Cardiac fibroblast (primary cell): ENCODE measurements at regions not wholly inside any gene's neighbourhood (a gene's known extent, or its start where the extent isn't known, plus 50 kb on each side); places are given as distances from the start of the nearest gene placed in this dataset.

Experiments
- DNase-seq, 2 donors: peaks; one replicate each; pipeline versions ENCODE4 v3.0.0 to v3.0.0-alpha.2; 2010; ENCODE audit warnings: low read depth in 2 of 2
- H3K4me3 ChIP-seq, 2 donors: replicated peaks in 1 of 2; 1 replicate in 1 of 2; 2 replicates in 1 of 2; pipeline ENCODE4 v1.5.1; 2011; ENCODE audit warnings: low read depth in 2 of 2, low read length in 2 of 2, mild to moderate bottlenecking in 2 of 2, moderate library complexity in 1 of 2
- TF ChIP-seq, protein P1 (sequence below): IDR thresholded peaks from one replicate; pipeline ENCODE4 v1.5.1; 2011; ENCODE audit warnings: low read depth, mild to moderate bottlenecking, low read length, inconsistent platforms

DNA sequence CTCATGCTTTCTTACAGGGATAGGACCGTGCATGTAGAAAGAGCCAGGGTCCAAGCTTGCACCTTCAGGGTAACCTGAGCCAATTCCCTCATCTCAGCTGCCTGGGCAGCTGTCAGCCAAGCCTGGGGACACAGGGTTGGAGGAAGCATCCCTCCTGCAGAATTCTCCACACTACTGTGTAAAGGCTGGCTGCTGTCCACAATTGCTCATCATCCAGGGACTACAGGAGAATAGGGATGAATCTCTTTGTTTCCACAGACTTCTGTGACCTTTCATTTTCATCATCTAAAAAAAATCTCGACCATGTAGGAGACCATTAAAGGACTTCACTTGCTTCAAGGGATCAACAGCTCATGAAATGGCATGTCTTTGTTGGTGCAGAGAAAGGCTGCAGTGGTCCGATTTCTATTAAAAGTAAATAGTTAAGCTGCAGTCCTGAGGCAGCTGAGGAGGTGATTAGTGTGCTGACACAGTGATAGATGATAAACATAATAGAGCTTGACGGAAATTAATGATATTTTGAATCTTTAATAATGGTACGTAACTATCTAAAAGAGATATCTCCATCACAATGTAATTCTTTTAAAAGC lies 74.4 kb upstream of the COPS8 start:
- no peak overlapping the region for H3K4me3 ChIP-seq
- TF ChIP-seq, protein P1, sequence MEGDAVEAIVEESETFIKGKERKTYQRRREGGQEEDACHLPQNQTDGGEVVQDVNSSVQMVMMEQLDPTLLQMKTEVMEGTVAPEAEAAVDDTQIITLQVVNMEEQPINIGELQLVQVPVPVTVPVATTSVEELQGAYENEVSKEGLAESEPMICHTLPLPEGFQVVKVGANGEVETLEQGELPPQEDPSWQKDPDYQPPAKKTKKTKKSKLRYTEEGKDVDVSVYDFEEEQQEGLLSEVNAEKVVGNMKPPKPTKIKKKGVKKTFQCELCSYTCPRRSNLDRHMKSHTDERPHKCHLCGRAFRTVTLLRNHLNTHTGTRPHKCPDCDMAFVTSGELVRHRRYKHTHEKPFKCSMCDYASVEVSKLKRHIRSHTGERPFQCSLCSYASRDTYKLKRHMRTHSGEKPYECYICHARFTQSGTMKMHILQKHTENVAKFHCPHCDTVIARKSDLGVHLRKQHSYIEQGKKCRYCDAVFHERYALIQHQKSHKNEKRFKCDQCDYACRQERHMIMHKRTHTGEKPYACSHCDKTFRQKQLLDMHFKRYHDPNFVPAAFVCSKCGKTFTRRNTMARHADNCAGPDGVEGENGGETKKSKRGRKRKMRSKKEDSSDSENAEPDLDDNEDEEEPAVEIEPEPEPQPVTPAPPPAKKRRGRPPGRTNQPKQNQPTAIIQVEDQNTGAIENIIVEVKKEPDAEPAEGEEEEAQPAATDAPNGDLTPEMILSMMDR: no peak
- DNase-seq: no peak

DNA sequence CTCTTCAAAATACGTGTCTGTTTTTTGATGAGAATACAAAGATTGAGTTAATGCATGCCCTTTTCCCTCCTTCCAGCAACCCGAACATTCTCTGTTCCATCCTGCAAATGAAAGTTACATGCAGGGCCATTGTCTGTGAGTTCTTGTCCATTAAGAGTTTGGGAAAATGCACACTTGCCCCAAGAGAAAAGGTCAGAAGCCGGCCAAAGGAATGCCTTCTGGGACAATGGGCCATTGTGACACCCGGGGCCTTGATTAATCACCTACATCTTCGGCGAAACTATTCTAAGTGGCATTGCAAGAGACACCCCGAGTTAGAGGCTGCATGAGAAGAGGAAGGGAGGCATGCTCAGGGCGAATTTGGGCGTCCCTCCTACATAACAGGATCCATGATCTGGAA lies 73.7 kb upstream of the COPS8 start:
- TF ChIP-seq, protein P1: no peak
- H3K4me3 ChIP-seq: no peak overlapping the region
- DNase-seq: no peak

DNA sequence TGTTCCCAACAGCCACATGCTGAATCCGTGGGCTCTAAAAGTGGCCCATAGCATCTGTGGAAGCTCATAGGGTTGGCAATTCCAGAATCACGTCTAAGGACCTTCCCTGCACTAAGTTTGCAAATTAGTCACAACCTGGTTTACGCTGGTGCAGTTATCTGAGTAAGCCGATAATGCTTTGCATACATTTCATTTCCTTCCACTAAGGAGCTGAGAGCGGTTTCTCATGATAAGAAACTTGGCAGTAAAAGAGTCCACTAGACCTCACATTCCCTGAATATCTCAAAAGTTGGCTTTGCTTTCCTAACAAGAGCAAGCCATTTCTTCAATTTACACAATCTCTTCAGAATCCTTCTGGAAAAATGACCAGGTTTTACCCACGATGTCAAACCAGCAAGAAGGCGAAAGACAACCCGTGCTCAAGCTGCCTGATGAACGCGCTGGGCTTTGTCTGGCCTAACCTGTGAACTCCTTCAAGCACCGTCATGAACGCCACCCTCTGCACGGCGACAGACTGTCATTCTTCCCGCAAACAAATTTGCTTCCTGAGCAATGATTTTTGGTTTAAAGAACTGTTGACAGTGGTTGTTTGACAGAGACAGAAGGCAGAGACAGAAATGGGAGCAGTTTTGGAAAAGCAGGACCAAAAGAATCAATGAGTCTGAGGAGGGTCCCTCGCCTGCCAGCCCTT lies 73.0 kb upstream of the COPS8 start:
- peak; percentile 33 to 96 for DNase-seq
- no peak overlapping the region for H3K4me3 ChIP-seq
- TF ChIP-seq, protein P1: no peak

DNA sequence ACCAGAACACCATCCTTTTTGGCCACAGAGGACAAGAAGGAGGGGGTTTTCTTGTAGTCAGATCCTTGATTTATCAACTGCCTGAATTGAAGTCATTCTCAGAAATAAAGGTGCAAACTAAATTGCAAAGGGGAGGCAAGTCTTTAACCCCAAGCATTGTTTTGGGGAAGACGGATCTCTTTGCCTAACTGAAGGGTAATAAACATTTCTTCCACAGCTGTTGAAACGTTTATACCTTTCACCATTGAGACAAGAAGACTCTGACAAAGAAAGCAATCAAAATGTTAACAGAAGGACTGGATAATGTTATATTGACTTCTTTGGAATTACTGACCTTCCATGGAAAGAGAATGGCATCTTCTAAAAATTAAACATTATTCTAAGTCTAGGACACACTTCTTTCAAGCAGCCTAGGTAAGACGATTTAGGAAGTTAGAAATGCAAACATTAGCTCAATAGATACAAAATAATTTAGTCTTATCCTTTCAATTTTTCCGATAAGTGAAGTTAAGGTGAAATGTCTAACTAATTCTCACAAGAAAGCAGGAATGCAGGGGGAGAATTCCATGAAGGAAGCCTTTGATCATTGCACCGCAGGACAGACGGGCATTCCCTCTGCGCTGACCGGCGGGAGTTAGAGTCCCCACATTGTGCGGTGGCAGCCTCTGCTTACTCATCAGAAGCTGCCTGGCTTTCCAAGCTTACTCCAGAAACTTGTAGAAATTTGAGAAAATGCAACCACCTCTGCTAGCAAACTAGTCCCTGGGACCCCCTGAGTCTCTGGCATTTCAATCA lies 69.4 kb upstream of the COPS8 start:
- H3K4me3 ChIP-seq: no peak overlapping the region
- TF ChIP-seq, protein P1: no peak
- DNase-seq: no peak

DNA sequence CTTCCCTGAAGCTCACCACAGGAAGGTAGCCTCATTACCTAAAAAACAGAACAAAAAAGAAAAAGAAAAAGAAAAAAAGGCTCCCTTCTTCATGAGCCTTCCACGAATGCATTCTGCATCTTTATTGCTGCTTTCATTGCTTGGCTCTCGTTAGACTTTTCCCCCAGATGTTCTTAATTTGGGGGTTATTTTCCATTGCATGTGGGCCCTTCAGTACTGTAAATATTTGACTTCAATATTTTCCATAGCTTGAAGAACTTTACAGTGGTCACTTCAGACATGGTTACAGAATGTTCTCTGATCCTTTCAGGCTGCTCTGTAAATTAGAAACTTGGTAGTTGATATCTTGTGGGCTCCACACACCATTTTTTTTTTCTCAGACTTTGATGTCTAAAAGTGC lies 65.6 kb upstream of the COPS8 start:
- DNase-seq: no peak
- H3K4me3 ChIP-seq: no peak overlapping the region
- TF ChIP-seq, protein P1: no peak

DNA sequence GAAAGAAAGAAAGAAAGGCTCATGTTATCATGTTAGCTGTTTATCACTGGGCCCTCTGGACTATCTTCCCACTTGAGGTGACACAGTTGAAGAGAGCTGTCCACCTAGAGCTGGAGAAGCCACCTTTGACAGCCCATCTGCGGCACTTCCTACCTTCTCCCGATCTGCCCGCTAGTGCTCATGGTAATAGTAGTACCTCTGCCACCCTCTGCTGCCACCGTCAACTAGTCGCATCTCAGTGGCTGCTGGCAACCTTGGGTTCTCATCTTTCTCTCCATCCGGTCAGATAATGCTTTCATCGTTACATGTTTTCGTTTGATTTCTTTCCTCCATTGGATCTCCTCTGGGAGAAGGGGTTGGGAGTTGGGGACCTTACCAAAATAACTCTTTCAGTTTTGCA lies 63.2 kb upstream of the COPS8 start:
- no peak overlapping the region for H3K4me3 ChIP-seq
- DNase-seq: no peak
- TF ChIP-seq, protein P1: no peak
